Loucy (cell line): ENCODE measurements at regions not wholly inside any gene's neighbourhood (a gene's known extent, or its start where the extent isn't known, plus 50 kb on each side); places are given as distances from the start of the nearest gene placed in this dataset.

Experiments
- H2AFZ ChIP-seq: fragments of 200-600 bp; sonication (generic); 2 replicates; pipeline ENCODE4 v1.6.0; 2016; ENCODE audit warnings: antibody characterized with exemption, mild to moderate bottlenecking, low read length, moderate library complexity
- H3F3A ChIP-seq: fragments of 200-600 bp; 2 replicates; pipeline ENCODE4 v1.6.0; 2016; ENCODE audit warnings: antibody characterized with exemption, low read depth, mild to moderate bottlenecking
- H3K27me3 ChIP-seq: fragments of 200-600 bp; sonication (generic); 2 replicates; pipeline ENCODE4 v1.6.1; 2014; ENCODE audit warnings: low read length, mild to moderate bottlenecking; ENCODE audit not compliant: insufficient read depth, poor library complexity, severe bottlenecking
- H3K36me3 ChIP-seq: fragments of 200-600 bp; sonication (generic); 2 replicates; pipeline ENCODE4 v1.6.1; 2016; ENCODE audit warnings: low read length; ENCODE audit not compliant: insufficient read depth
- H3K4me1 ChIP-seq: fragments of 200-600 bp; sonication (generic); 2 replicates; pipeline ENCODE4 v1.5.1; 2014; ENCODE audit warnings: low read length, mild to moderate bottlenecking; ENCODE audit not compliant: insufficient read depth, poor library complexity, severe bottlenecking
- H3K4me2 ChIP-seq: fragments of 200-600 bp; sonication (generic); 2 replicates; pipeline ENCODE4 v1.6.0; 2014; ENCODE audit warnings: antibody characterized with exemption, low read length, low read depth, mild to moderate bottlenecking; ENCODE audit not compliant: poor library complexity, severe bottlenecking
- H3K4me3 ChIP-seq: fragments of 200-600 bp; sonication (generic); 2 replicates; pipeline ENCODE4 v1.5.1; 2014; ENCODE audit warnings: low read length, mild to moderate bottlenecking, mixed read lengths; ENCODE audit not compliant: poor library complexity, severe bottlenecking
- H3K79me2 ChIP-seq: fragments of 200-600 bp; sonication (generic); 2 replicates; pipeline ENCODE4 v1.6.1; 2014; ENCODE audit warnings: low read length; ENCODE audit not compliant: insufficient read depth
- H3K9ac ChIP-seq: fragments of 200-600 bp; sonication (generic); 2 replicates; pipeline ENCODE4 v1.6.0; 2014; ENCODE audit warnings: mild to moderate bottlenecking, low read depth, low read length, moderate library complexity; ENCODE audit not compliant: poor library complexity, severe bottlenecking
- H3K9me2 ChIP-seq: fragments of 200-600 bp; sonication (generic); replicated peaks from 2 replicates; pipeline ENCODE4 v1.6.1; 2016; ENCODE audit warnings: low read depth, low read length, mixed read lengths
- H3K9me3 ChIP-seq: fragments of 200-600 bp; sonication (generic); 2 replicates; pipeline ENCODE4 v1.6.1; 2014; ENCODE audit warnings: mild to moderate bottlenecking, antibody characterized with exemption, low read length, low read depth; ENCODE audit not compliant: insufficient read depth
- H4K20me1 ChIP-seq: fragments of 200-600 bp; sonication (generic); 2 replicates; pipeline ENCODE4 v1.6.0; 2014; ENCODE audit warnings: antibody characterized with exemption, low read length, mild to moderate bottlenecking; ENCODE audit not compliant: insufficient read depth, poor library complexity, severe bottlenecking
- EZH2phosphoT487 ChIP-seq: fragments of 200-600 bp; IDR thresholded peaks from 2 replicates; pipeline ENCODE4 v1.6.1; 2018; ENCODE audit warnings: antibody characterized with exemption, mild to moderate bottlenecking, moderate library complexity, borderline replicate concordance
- TF ChIP-seq, protein P1 (sequence below): fragments of 200-600 bp; sonication (generic); conservative IDR thresholded peaks from 2 replicates; pipeline ENCODE4 v1.5.1; 2014; ENCODE audit warnings: mild to moderate bottlenecking, antibody characterized with exemption, low read length

DNA sequence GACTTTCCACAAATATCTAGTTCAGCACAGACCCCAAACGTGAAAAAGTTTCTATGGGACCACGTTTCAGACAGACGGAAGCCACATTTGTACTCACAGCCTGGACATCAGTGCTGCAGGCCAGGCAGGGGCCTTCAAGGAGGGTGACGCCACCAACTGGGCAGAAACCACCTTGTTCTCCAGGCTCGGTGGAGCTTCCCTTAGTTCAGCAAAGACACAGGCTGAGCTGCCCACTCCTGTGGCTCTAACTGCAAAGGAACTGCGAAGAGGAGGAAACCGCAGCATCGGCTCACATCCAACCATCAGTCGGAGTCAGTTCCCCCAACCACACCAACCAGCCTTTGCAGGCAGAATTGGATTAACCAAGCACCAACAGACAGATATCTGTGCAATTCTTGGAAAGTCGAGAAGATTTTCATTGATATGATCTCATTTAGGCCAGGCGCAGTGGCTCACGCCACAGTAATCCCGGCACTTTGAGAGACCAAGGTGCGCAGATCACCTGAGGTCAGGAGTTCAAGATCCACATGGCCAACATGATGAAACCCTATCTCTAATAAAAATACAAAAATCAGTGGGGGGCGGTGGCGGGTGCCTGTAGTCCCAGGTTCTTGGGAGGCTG lies 73.3 kb upstream of the CNEP1R1 start:
- TF ChIP-seq, protein P1, sequence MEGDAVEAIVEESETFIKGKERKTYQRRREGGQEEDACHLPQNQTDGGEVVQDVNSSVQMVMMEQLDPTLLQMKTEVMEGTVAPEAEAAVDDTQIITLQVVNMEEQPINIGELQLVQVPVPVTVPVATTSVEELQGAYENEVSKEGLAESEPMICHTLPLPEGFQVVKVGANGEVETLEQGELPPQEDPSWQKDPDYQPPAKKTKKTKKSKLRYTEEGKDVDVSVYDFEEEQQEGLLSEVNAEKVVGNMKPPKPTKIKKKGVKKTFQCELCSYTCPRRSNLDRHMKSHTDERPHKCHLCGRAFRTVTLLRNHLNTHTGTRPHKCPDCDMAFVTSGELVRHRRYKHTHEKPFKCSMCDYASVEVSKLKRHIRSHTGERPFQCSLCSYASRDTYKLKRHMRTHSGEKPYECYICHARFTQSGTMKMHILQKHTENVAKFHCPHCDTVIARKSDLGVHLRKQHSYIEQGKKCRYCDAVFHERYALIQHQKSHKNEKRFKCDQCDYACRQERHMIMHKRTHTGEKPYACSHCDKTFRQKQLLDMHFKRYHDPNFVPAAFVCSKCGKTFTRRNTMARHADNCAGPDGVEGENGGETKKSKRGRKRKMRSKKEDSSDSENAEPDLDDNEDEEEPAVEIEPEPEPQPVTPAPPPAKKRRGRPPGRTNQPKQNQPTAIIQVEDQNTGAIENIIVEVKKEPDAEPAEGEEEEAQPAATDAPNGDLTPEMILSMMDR, result no peak
- TF ChIP-seq EZH2phosphoT487, result no peak
- Histone ChIP-seq H3K4me1 (no peaks in the 10 kb centered on the region), H3K4me3 (no peak overlapping the region), H3K9ac (no peak overlapping the region), H3K27me3 (no peaks in the 10 kb centered on the region), H2AFZ (no peak overlapping the region), H3K4me2 (no peak overlapping the region), H3K79me2 (no peaks in the 10 kb centered on the region), H3K9me2 (no peaks in the 10 kb centered on the region), H3K9me3 (no peaks in the 10 kb centered on the region), H3K36me3 (no peaks in the 10 kb centered on the region), H3F3A (no peaks in the 10 kb centered on the region), H4K20me1 (no peaks in the 10 kb centered on the region)

DNA sequence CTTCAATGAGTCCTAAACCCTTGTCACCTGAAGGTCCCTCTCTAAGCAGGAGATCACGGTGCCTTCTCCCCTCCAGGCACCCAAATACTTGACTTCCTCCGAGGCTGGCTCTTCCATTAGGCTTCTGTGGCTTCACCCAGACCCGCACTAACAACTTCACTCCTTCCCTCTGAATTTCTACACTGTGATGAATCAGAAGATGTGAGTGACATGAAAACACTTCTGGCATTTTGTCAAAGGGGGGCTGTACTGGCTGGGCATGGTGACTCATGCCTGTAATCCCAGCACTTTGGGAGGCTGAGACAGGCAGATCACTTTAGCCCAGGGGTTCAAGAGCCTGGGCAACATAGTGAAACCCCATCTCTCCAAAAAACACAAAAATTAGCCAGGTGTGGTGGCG lies 72.6 kb upstream of the CNEP1R1 start:
- Histone ChIP-seq H3K27me3 (no peaks in the 10 kb centered on the region), H3K9ac (no peak overlapping the region), H3K9me2 (no peaks in the 10 kb centered on the region), H3K79me2 (no peaks in the 10 kb centered on the region), H3K4me2 (no peak overlapping the region), H3K9me3 (no peaks in the 10 kb centered on the region), H3F3A (no peaks in the 10 kb centered on the region), H4K20me1 (no peaks in the 10 kb centered on the region), H3K4me3 (no peak overlapping the region), H3K4me1 (no peaks in the 10 kb centered on the region), H2AFZ (no peak overlapping the region), H3K36me3 (no peaks in the 10 kb centered on the region)
- TF ChIP-seq, protein P1, result no peak
- no peak for TF ChIP-seq EZH2phosphoT487

- Histone ChIP-seq H3K9ac (no peak overlapping the region), H2AFZ (no peak overlapping the region), H3K4me1 (no peaks in the 10 kb centered on the region), H3K4me2 (no peak overlapping the region), H3K9me3 (no peaks in the 10 kb centered on the region), H3K27me3 (no peaks in the 10 kb centered on the region), H4K20me1 (no peaks in the 10 kb centered on the region), H3K36me3 (no peaks in the 10 kb centered on the region), H3K9me2 (no peaks in the 10 kb centered on the region), H3K4me3 (no peak overlapping the region), H3F3A (no peaks in the 10 kb centered on the region), H3K79me2 (no peaks in the 10 kb centered on the region)
- TF ChIP-seq EZH2phosphoT487, result no peak
- TF ChIP-seq, protein P1, result no peak
These were observed 71.9 kb upstream of the CNEP1R1 start for GRCh38 chr16:49953090-49953489.
